Parathyroid adenoma (tissue), 2 donors: ENCODE measurements at regions not wholly inside any gene's neighbourhood (a gene's known extent, or its start where the extent isn't known, plus 50 kb on each side); places are given as distances from the start of the nearest gene placed in this dataset.

ENCODE experiments used
- H2AFZ ChIP-seq: fragments of 300-600 bp; sonication (generic); one replicate; pipeline ENCODE4 v1.7.0; 2017; ENCODE audit warnings: antibody characterized with exemption, mild to moderate bottlenecking
- H3K27ac ChIP-seq: fragments of 300-600 bp; sonication (generic); one replicate; pipeline ENCODE4 v1.7.0; 2017
- H3K27me3 ChIP-seq: fragments of 300-600 bp; sonication (generic); one replicate; pipeline ENCODE4 v1.7.0; 2017; ENCODE audit warnings: low read length; ENCODE audit not compliant: control insufficient read depth, insufficient read depth
- H3K36me3 ChIP-seq: fragments of 300-600 bp; sonication (generic); one replicate; pipeline ENCODE4 v1.7.0; 2017; ENCODE audit warnings: low read length; ENCODE audit not compliant: control insufficient read depth, insufficient read depth
- H3K4me1 ChIP-seq: fragments of 300-600 bp; sonication (generic); one replicate; pipeline ENCODE4 v1.7.0; 2017; ENCODE audit warnings: control low read depth
- H3K4me2 ChIP-seq: fragments of 300-600 bp; sonication (generic); one replicate; pipeline ENCODE4 v1.7.0; 2017; ENCODE audit warnings: low read length
- H3K4me3 ChIP-seq: fragments of 300-600 bp; sonication (generic); one replicate; pipeline ENCODE4 v1.7.0; 2017; ENCODE audit warnings: low read depth, low read length
- H3K79me2 ChIP-seq: fragments of 300-600 bp; sonication (generic); one replicate; pipeline ENCODE4 v1.7.0; 2017; ENCODE audit warnings: control low read depth
- H3K9ac ChIP-seq: fragments of 300-600 bp; sonication (generic); one replicate; pipeline ENCODE4 v1.7.0; 2017; ENCODE audit warnings: mild to moderate bottlenecking
- H3K9me3 ChIP-seq: fragments of 300-600 bp; sonication (generic); one replicate; pipeline ENCODE4 v1.7.0; 2017; ENCODE audit warnings: low read length; ENCODE audit not compliant: control insufficient read depth
- TF ChIP-seq, protein P1 (sequence below): fragments of 300-600 bp; sonication (generic); IDR thresholded peaks from one replicate; pipeline ENCODE4 v1.7.0; 2017; ENCODE audit warnings: antibody characterized with exemption, mild to moderate bottlenecking
- donor health status: primary hyperparathyroidism.

GRCh38 chr6:95923518-95923917 lies 92.3 kb upstream of the FUT9 start:
- Histone ChIP-seq H3K27ac (no peak overlapping the region), H3K27me3 (no peaks in the 10 kb centered on the region), H3K4me2 (no peak overlapping the region), H3K9me3 (no peaks in the 10 kb centered on the region), H3K9ac (no peak overlapping the region), H3K4me1 (no peaks in the 10 kb centered on the region), H2AFZ (no peak overlapping the region), H3K4me3 (no peak overlapping the region), H3K79me2 (no peaks in the 10 kb centered on the region), H3K36me3 (no peaks in the 10 kb centered on the region)
- TF ChIP-seq, protein P1, sequence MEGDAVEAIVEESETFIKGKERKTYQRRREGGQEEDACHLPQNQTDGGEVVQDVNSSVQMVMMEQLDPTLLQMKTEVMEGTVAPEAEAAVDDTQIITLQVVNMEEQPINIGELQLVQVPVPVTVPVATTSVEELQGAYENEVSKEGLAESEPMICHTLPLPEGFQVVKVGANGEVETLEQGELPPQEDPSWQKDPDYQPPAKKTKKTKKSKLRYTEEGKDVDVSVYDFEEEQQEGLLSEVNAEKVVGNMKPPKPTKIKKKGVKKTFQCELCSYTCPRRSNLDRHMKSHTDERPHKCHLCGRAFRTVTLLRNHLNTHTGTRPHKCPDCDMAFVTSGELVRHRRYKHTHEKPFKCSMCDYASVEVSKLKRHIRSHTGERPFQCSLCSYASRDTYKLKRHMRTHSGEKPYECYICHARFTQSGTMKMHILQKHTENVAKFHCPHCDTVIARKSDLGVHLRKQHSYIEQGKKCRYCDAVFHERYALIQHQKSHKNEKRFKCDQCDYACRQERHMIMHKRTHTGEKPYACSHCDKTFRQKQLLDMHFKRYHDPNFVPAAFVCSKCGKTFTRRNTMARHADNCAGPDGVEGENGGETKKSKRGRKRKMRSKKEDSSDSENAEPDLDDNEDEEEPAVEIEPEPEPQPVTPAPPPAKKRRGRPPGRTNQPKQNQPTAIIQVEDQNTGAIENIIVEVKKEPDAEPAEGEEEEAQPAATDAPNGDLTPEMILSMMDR: no peak

DNA sequence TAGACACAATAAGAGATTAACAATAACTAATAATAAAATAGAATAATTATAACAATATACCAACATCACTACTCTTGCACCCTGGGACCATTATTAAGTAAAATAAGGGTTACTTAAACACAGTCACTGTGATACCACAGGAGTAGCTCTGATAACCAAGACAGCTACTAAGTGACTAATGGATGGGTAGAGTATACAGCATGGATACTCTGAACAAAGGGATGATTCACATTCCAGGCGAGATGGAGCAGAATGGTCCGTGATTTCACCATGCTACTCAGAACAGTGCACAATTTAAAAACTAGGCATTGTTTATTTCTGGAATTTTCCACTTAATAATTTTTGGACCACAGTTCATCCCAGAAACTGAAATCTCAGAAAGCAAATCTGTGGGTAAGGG lies 80.0 kb upstream of the FUT9 start:
- H3K9me3 ChIP-seq: no peaks in the 10 kb centered on the region
- no peak overlapping the region for H2AFZ ChIP-seq
- H3K4me2 ChIP-seq: no peak overlapping the region
- no peak overlapping the region for H3K4me3 ChIP-seq
- no peaks in the 10 kb centered on the region for H3K27me3 ChIP-seq
- H3K79me2 ChIP-seq: no peaks in the 10 kb centered on the region
- H3K9ac ChIP-seq: no peak overlapping the region
- H3K27ac ChIP-seq: no peak overlapping the region
- no peaks in the 10 kb centered on the region for H3K4me1 ChIP-seq
- TF ChIP-seq, protein P1: no peak
- no peaks in the 10 kb centered on the region for H3K36me3 ChIP-seq

- Histone ChIP-seq H3K4me2 (no peak overlapping the region), H3K36me3 (no peaks in the 10 kb centered on the region), H2AFZ (no peak overlapping the region), H3K9me3 (no peaks in the 10 kb centered on the region), H3K27me3 (no peaks in the 10 kb centered on the region), H3K4me1 (no peaks in the 10 kb centered on the region), H3K27ac (no peak overlapping the region), H3K79me2 (no peaks in the 10 kb centered on the region), H3K4me3 (no peak overlapping the region), H3K9ac (no peak overlapping the region)
- TF ChIP-seq, protein P1: no peak
Observed at GRCh38 chr6:95946906-95947305, 68.9 kb upstream of the FUT9 start.

DNA sequence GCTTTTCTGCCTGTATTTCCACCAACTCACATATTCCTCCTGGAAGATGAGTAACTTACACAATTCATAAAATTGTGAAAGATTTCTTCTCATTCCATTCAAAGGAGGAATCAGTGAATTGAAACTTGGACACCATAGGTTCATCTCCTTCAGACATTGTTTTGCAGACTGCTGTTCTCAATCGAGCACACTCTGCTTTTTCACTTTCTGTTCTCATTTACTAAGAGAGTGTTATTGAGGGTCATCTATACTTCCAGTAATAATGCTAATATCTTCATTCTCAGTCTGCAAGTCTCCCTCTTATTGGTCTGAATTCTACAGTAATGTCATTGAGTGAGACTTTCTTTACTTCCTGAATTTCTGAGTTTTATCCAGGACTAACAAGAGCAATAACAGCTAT lies 67.5 kb upstream of the FUT9 start:
- Histone ChIP-seq H3K36me3 (no peaks in the 10 kb centered on the region), H3K27me3 (no peaks in the 10 kb centered on the region), H3K9ac (no peak overlapping the region), H3K9me3 (no peaks in the 10 kb centered on the region), H3K27ac (no peak overlapping the region), H3K4me2 (no peak overlapping the region), H3K4me3 (no peak overlapping the region), H3K79me2 (no peaks in the 10 kb centered on the region), H2AFZ (no peak overlapping the region), H3K4me1 (no peaks in the 10 kb centered on the region)
- TF ChIP-seq, protein P1: no peak

DNA sequence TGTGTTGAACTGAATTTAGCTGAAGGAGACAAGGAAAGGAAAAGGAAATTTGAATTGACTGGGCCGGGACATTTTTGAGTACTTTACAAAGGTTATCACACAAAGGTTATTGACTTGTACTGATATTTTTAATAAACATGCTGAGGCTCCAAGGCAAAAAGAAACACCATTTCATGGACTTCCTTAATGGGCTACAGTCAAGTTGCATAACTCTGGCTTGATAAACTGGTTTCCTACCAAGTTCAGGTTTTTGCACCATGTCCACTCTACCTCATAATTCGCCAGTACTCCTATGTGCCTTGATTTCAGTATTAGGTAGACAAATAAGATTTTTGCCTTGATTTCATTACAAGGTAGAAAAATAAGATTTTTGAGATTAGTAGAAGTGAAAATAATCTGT lies 65.8 kb upstream of the FUT9 start:
- Histone ChIP-seq H3K4me2 (no peak overlapping the region), H3K27ac (no peak overlapping the region), H3K4me1 (no peaks in the 10 kb centered on the region), H3K9ac (no peak overlapping the region), H3K9me3 (no peaks in the 10 kb centered on the region), H3K79me2 (no peaks in the 10 kb centered on the region), H3K27me3 (no peaks in the 10 kb centered on the region), H3K4me3 (no peak overlapping the region), H3K36me3 (no peaks in the 10 kb centered on the region), H2AFZ (no peak overlapping the region)
- TF ChIP-seq, protein P1: no peak
